ENCODE measurements at regions not wholly inside any gene's neighbourhood (a gene's known extent, or its start where the extent isn't known, plus 50 kb on each side); places are given as distances from the start of the nearest gene placed in this dataset.

GRCh38 chr9:2494562-2494961 lies 127.0 kb upstream of the VLDLR start (continued):
- TF ChIP-seq ZNF518A (tag by site-specific recombination; conservative IDR thresholded peaks at IDR 0.05; ENCODE audit: low read depth) = no peak
- no peak for TF ChIP-seq ZSCAN5A (tag by site-specific recombination; IDR thresholded peaks at IDR 0.05)
- TF ChIP-seq ZFP3 (tag by site-specific recombination; IDR thresholded peaks at IDR 0.05; ENCODE audit: low read depth) = no peak
- TF ChIP-seq HOXA7 (CRISPR knock-in tag; IDR thresholded peaks at IDR 0.05; ENCODE audit: borderline replicate concordance) = no peak
- TF ChIP-seq ZNF521 (tag by site-specific recombination; IDR thresholded peaks at IDR 0.05) = no peak
- no peak for TF ChIP-seq ZBTB20 (tag by site-specific recombination; IDR thresholded peaks at IDR 0.05)
- TF ChIP-seq ZNF629 (tag by site-specific recombination; IDR thresholded peaks at IDR 0.05) = no peak
- no peak for TF ChIP-seq PBX3 (CRISPR knock-in tag; IDR thresholded peaks at IDR 0.05)
- TF ChIP-seq ZBTB48 (tag by site-specific recombination; IDR thresholded peaks at IDR 0.05) = no peak
- no peak for TF ChIP-seq ZNF248 (tag by site-specific recombination; IDR thresholded peaks at IDR 0.05)
- TF ChIP-seq ZNF623 (tag by site-specific recombination; IDR thresholded peaks at IDR 0.05) = no peak
- TF ChIP-seq ZSCAN18 (tag by site-specific recombination; IDR thresholded peaks at IDR 0.05) = no peak

GRCh38 chr9:2495221-2496005 lies 126.2 kb upstream of the VLDLR start:
- POLR2A ChIA-PET = no interaction called here
- Histone ChIP-seq H3K27ac (ENCODE audit: extremely low read depth, low read depth, low read length) (no peak overlapping the region), H3K4me3 (ENCODE audit: low read depth, low read length) (no peak overlapping the region), H3K4me1 (ENCODE audit: control insufficient read depth, insufficient read depth, low read length) (0 out of 2 replicates have a peak, but pooled peaks cover 2% of the 10 kb centered on the region), H3K36me3 (ENCODE audit: control insufficient read depth in 2 of 2, insufficient read depth in 1 of 2, low read length in 2 of 2) (no peaks in the 10 kb centered on the region), H3K9me3 (ENCODE audit: control insufficient read depth, insufficient read depth, low read depth, low read length) (no peaks in the 10 kb centered on the region)
- CTCF ChIA-PET = interaction anchor here (0.6 kb wide), 1 partner anchor 114 kb away, joined by 4 read pairs; no protein-coding TSS in a partner anchor
- TF ChIP-seq ZNF416 (tag by site-specific recombination; IDR thresholded peaks at IDR 0.05) (no peak), ZNF473 (tag by site-specific recombination; IDR thresholded peaks at IDR 0.05) (no peak), ZBTB49 (tag by site-specific recombination; IDR thresholded peaks at IDR 0.05; ENCODE audit: low read depth) (no peak), ZNF449 (tag by site-specific recombination; IDR thresholded peaks at IDR 0.05) (no peak), EGR2 (tag by site-specific recombination; IDR thresholded peaks at IDR 0.05; ENCODE audit: low read depth) (no peak), ZNF580 (tag by site-specific recombination; IDR thresholded peaks at IDR 0.05) (no peak), ZNF16 (tag by site-specific recombination; IDR thresholded peaks at IDR 0.05; ENCODE audit: low read depth) (no peak), ZNF248 (tag by site-specific recombination; IDR thresholded peaks at IDR 0.05) (no peak), IKZF3 (tag by site-specific recombination; IDR thresholded peaks at IDR 0.05) (no peak), TRIM28 (IDR thresholded peaks at IDR 0.05; ENCODE audit: borderline replicate concordance, low read length) (no peak), ZNF2 (tag by site-specific recombination; IDR thresholded peaks at IDR 0.05) (no peak), ZNF223 (tag by site-specific recombination; IDR thresholded peaks at IDR 0.05) (no peak)
